Osteoblast (primary cell): ENCODE measurements at regions not wholly inside any gene's neighbourhood (a gene's known extent, or its start where the extent isn't known, plus 50 kb on each side); places are given as distances from the start of the nearest gene placed in this dataset.

ENCODE experiments used
- DNase-seq: peaks from one replicate; pipeline ENCODE4 v3.0.0; 2011; ENCODE audit warnings: low spot score, mixed read lengths; ENCODE audit not compliant: insufficient read length; ENCODE audit errors: missing footprints
- H2AFZ ChIP-seq: 2 replicates; pipeline ENCODE4 v1.6.0; 2011; ENCODE audit warnings: mild to moderate bottlenecking, low read length
- H3K27ac ChIP-seq: 2 replicates; pipeline ENCODE4 v1.5.1; 2011; ENCODE audit warnings: mild to moderate bottlenecking, low read depth, low read length, moderate library complexity
- H3K27me3 ChIP-seq: 2 replicates; pipeline ENCODE4 v1.6.0; 2012; ENCODE audit warnings: mild to moderate bottlenecking, control low read depth, inconsistent platforms, low read length, moderate library complexity; ENCODE audit not compliant: insufficient read depth
- H3K36me3 ChIP-seq: 2 replicates; pipeline ENCODE4 v1.5.1; 2011; ENCODE audit warnings: mild to moderate bottlenecking, low read length, control low read depth, moderate library complexity; ENCODE audit not compliant: insufficient read depth
- H3K4me1 ChIP-seq: 2 replicates; pipeline ENCODE4 v1.5.1; 2011; ENCODE audit warnings: mild to moderate bottlenecking, low read length, control low read depth, moderate library complexity; ENCODE audit not compliant: insufficient read depth
- H3K4me2 ChIP-seq: 2 replicates; pipeline ENCODE4 v1.6.0; 2011; ENCODE audit warnings: mild to moderate bottlenecking, low read length; ENCODE audit not compliant: insufficient read depth
- H3K4me3 ChIP-seq: fragments of 200-600 bp; sonication (generic); 3 replicates; pipeline ENCODE4 v1.5.1; 2012; ENCODE audit warnings: mild to moderate bottlenecking, low read length, inconsistent platforms; ENCODE audit not compliant: insufficient read depth
- H3K79me2 ChIP-seq: 2 replicates; pipeline ENCODE4 v1.6.0; 2012; ENCODE audit warnings: mild to moderate bottlenecking, low read length, control low read depth, inconsistent platforms; ENCODE audit not compliant: insufficient read depth
- H3K9me3 ChIP-seq: 2 replicates; pipeline ENCODE4 v1.5.1; 2011; ENCODE audit warnings: low read depth, low read length, control low read depth
- H4K20me1 ChIP-seq: 2 replicates; pipeline ENCODE4 v1.6.0; 2012; ENCODE audit warnings: mild to moderate bottlenecking, low read length, control low read depth; ENCODE audit not compliant: insufficient read depth
- CTCF ChIP-seq: IDR thresholded peaks from 2 replicates; pipeline ENCODE4 v1.5.1; 2011; ENCODE audit warnings: mild to moderate bottlenecking, low read depth, low read length, moderate library complexity; ENCODE audit errors: extremely low read depth

- Histone ChIP-seq H3K36me3 (no peaks in the 10 kb centered on the region), H4K20me1 (no peaks in the 10 kb centered on the region), H3K4me2 (no peak overlapping the region), H3K4me1 (no peaks in the 10 kb centered on the region), H3K27ac (no peak overlapping the region), H3K27me3 (no peaks in the 10 kb centered on the region), H3K4me3 (no peak overlapping the region), H2AFZ (no peak overlapping the region), H3K79me2 (no peaks in the 10 kb centered on the region), H3K9me3 (no peaks in the 10 kb centered on the region)
- no peak for DNase-seq
- no peak for TF ChIP-seq CTCF
Observed at GRCh38 chr3:8106921-8107320, 394.7 kb upstream of the LMCD1 start.

- Histone ChIP-seq H3K4me3 (peak overlapping the region; percentile 6), H3K36me3 (no peaks in the 10 kb centered on the region), H2AFZ (peak overlapping the region; percentile 65), H4K20me1 (no peaks in the 10 kb centered on the region), H3K27me3 (no peaks in the 10 kb centered on the region), H3K4me1 (no peaks in the 10 kb centered on the region), H3K9me3 (no peaks in the 10 kb centered on the region), H3K27ac (no peak overlapping the region), H3K79me2 (no peaks in the 10 kb centered on the region), H3K4me2 (peak overlapping the region; percentile 59)
- peak; percentile 49 for DNase-seq
- TF ChIP-seq CTCF = peak; percentile 76
Observed at GRCh38 chr3:8110966-8111798, 390.4 kb upstream of the LMCD1 start.

- Histone ChIP-seq H3K4me1 (no peaks in the 10 kb centered on the region), H3K36me3 (no peaks in the 10 kb centered on the region), H3K27me3 (no peaks in the 10 kb centered on the region), H3K27ac (no peak overlapping the region), H3K4me2 (no peak overlapping the region), H4K20me1 (no peaks in the 10 kb centered on the region), H3K79me2 (no peaks in the 10 kb centered on the region), H2AFZ (no peak overlapping the region), H3K4me3 (no peak overlapping the region), H3K9me3 (no peaks in the 10 kb centered on the region)
- DNase-seq = no peak
- TF ChIP-seq CTCF = no peak
Observed at GRCh38 chr3:8112587-8112986, 389.0 kb upstream of the LMCD1 start.

- H3K27me3 ChIP-seq = no peaks in the 10 kb centered on the region
- H3K4me2 ChIP-seq = no peak overlapping the region
- H3K27ac ChIP-seq = no peak overlapping the region
- no peaks in the 10 kb centered on the region for H3K36me3 ChIP-seq
- DNase-seq = no peak
- no peaks in the 10 kb centered on the region for H3K9me3 ChIP-seq
- no peak for TF ChIP-seq CTCF
- H3K4me1 ChIP-seq = no peaks in the 10 kb centered on the region
- no peaks in the 10 kb centered on the region for H4K20me1 ChIP-seq
- no peak overlapping the region for H3K4me3 ChIP-seq
- no peaks in the 10 kb centered on the region for H3K79me2 ChIP-seq
- H2AFZ ChIP-seq = no peak overlapping the region
Observed at GRCh38 chr3:8113626-8114025, 388.0 kb upstream of the LMCD1 start.
